SK-N-SH treated with all-trans-retinoic acid at 6 μM for 48 hours (cell line): ENCODE measurements at regions not wholly inside any gene's neighbourhood (a gene's known extent, or its start where the extent isn't known, plus 50 kb on each side); places are given as distances from the start of the nearest gene placed in this dataset.

Source experiments
- CREB5 ChIP-seq: fragments of 250-450 bp; sonication (Bioruptor Pico); IDR thresholded peaks from 2 replicates; pipeline ENCODE4 v1.5.1; 2020; ENCODE audit warnings: low read depth, mild to moderate bottlenecking, moderate library complexity
- GLIS3 ChIP-seq: fragments of 250-450 bp; sonication (Bioruptor Pico); IDR thresholded peaks from 2 replicates; pipeline ENCODE4 v1.5.0; 2020; ENCODE audit warnings: mild to moderate bottlenecking, moderate library complexity
- ISL1 ChIP-seq: fragments of 250-450 bp; sonication (Bioruptor Pico); IDR thresholded peaks from 2 replicates; pipeline ENCODE4 v2.1.2; 2022; ENCODE audit warnings: mild to moderate bottlenecking, moderate library complexity
- PATZ1 ChIP-seq: fragments of 250-450 bp; sonication (Bioruptor Pico); IDR thresholded peaks from 2 replicates; pipeline ENCODE4 v1.8.0; 2020; ENCODE audit warnings: mild to moderate bottlenecking, moderate library complexity, borderline replicate concordance
- POU6F1 ChIP-seq: fragments of 250-450 bp; sonication (Bioruptor Pico); IDR thresholded peaks from 2 replicates; pipeline ENCODE4 v1.8.0; 2021; ENCODE audit warnings: low read depth, mild to moderate bottlenecking, moderate library complexity, borderline replicate concordance
- RARB ChIP-seq: fragments of 250-450 bp; sonication (Bioruptor Pico); IDR thresholded peaks from 2 replicates; pipeline ENCODE4 v1.8.0; 2021; ENCODE audit warnings: mild to moderate bottlenecking, moderate library complexity
- TCF4 ChIP-seq: fragments of 250-450 bp; sonication (Bioruptor Pico); IDR thresholded peaks from 2 replicates; pipeline ENCODE4 v1.8.0; 2021; ENCODE audit warnings: mild to moderate bottlenecking, moderate library complexity, borderline replicate concordance
- TSHZ2 ChIP-seq: fragments of 250-450 bp; sonication (Bioruptor Pico); IDR thresholded peaks from 2 replicates; pipeline ENCODE4 v1.5.0; 2020; ENCODE audit warnings: mild to moderate bottlenecking, moderate library complexity
- ZNF70 ChIP-seq: fragments of 450-650 bp; formaldehyde crosslinking; IDR thresholded peaks from 2 replicates; pipeline ENCODE4 v1.5.0; 2020; ENCODE audit warnings: mild to moderate bottlenecking, moderate library complexity

- no peak for TF ChIP-seq PATZ1 (CRISPR knock-in tag)
- TF ChIP-seq RARB (CRISPR knock-in tag): no peak
- no peak for TF ChIP-seq TCF4 (CRISPR knock-in tag)
- no peak for TF ChIP-seq ZNF70 (CRISPR knock-in tag)
- TF ChIP-seq TSHZ2 (CRISPR knock-in tag): no peak
- no peak for TF ChIP-seq POU6F1 (CRISPR knock-in tag)
- no peak for TF ChIP-seq GLIS3 (CRISPR knock-in tag)
- TF ChIP-seq ISL1 (CRISPR knock-in tag): no peak
- no peak for TF ChIP-seq CREB5
These were observed 678.3 kb upstream of the NRSN1 start for GRCh38 chr6:23447731-23448130.
